HEK293 (cell line): ENCODE measurements at regions not wholly inside any gene's neighbourhood (a gene's known extent, or its start where the extent isn't known, plus 50 kb on each side); places are given as distances from the start of the nearest gene placed in this dataset.

Source experiments
- CTCF ChIA-PET: fragments of 350-600 bp; formaldehyde crosslinking; extraction: SDS; loops from one replicate; lab custom pipeline; 2021; ENCODE audit warnings: antibody characterized with exemption; lab: Yijun Ruan, JAX
- POLR2A ChIA-PET: fragments of 300-600 bp; formaldehyde crosslinking; extraction: SDS; loops from one replicate; lab custom pipeline; 2020; ENCODE audit warnings: antibody characterized with exemption, inconsistent platforms; lab: Yijun Ruan, JAX
- H3K27ac ChIP-seq: fragments of 200-500 bp; sonication (Bioruptor generic); 2 replicates; pipeline ENCODE4 v1.5.1; 2014; ENCODE audit warnings: low read depth, low read length, control low read depth, inconsistent platforms; ENCODE audit errors: extremely low read depth
- H3K36me3 ChIP-seq, 2 experiments: fragments of 200-500 bp in 1 of 2; sonication (Bioruptor generic) in 1 of 2; 1 replicate in 1 of 2; 2 replicates in 1 of 2; pipeline ENCODE4 v1.5.1; 2014 to 2017; ENCODE audit warnings: inconsistent platforms in 2 of 2, low read length in 2 of 2; ENCODE audit not compliant: control insufficient read depth in 2 of 2, insufficient read depth in 1 of 2
- H3K4me1 ChIP-seq: fragments of 200-500 bp; sonication (Bioruptor generic); 2 replicates; pipeline ENCODE4 v1.5.1; 2014; ENCODE audit warnings: mild to moderate bottlenecking, low read length, inconsistent platforms; ENCODE audit not compliant: control insufficient read depth, insufficient read depth
- H3K4me3 ChIP-seq: 2 replicates; pipeline ENCODE4 v1.5.1; 2011; ENCODE audit warnings: low read depth, mild to moderate bottlenecking, control low read depth, low read length, moderate library complexity
- H3K9me3 ChIP-seq: fragments of 200-500 bp; sonication (Bioruptor generic); 2 replicates; pipeline ENCODE4 v1.5.1; 2014; ENCODE audit warnings: low read depth, low read length, inconsistent platforms; ENCODE audit not compliant: control insufficient read depth, insufficient read depth
- EGR2 ChIP-seq: fragments of 450-650 bp; formaldehyde crosslinking; IDR thresholded peaks from 2 replicates; pipeline ENCODE4 v1.5.1; 2016; ENCODE audit warnings: low read depth, missing biosample characterization, missing genetic modification characterization
- GLI2 ChIP-seq: fragments of 450-650 bp; formaldehyde crosslinking; IDR thresholded peaks from 2 replicates; pipeline ENCODE4; 2017; ENCODE audit warnings: missing biosample characterization, missing genetic modification characterization, low read depth, borderline replicate concordance
- GLIS2 ChIP-seq: fragments of 450-650 bp; formaldehyde crosslinking; IDR thresholded peaks from 2 replicates; pipeline ENCODE4 v1.5.1; 2016; ENCODE audit warnings: missing biosample characterization, missing genetic modification characterization
- SCRT1 ChIP-seq: fragments of 450-650 bp; formaldehyde crosslinking; IDR thresholded peaks from 2 replicates; pipeline ENCODE4 v1.5.1; 2016; ENCODE audit warnings: missing biosample characterization, missing genetic modification characterization, borderline replicate concordance
- ZBTB17 ChIP-seq: fragments of 450-650 bp; formaldehyde crosslinking; IDR thresholded peaks from 2 replicates; pipeline ENCODE4 v1.5.1; 2016; ENCODE audit warnings: missing biosample characterization, missing genetic modification characterization
- ZBTB48 ChIP-seq: fragments of 450-650 bp; formaldehyde crosslinking; IDR thresholded peaks from 2 replicates; pipeline ENCODE4 v1.5.1; 2016; ENCODE audit warnings: missing biosample characterization, missing genetic modification characterization
- ZNF112 ChIP-seq: fragments of 450-650 bp; formaldehyde crosslinking; IDR thresholded peaks from 2 replicates; pipeline ENCODE4 v1.5.0; 2017; ENCODE audit warnings: missing biosample characterization, missing genetic modification characterization
- ZNF114 ChIP-seq: fragments of 450-650 bp; formaldehyde crosslinking; IDR thresholded peaks from 2 replicates; pipeline ENCODE4 v1.5.0; 2017; ENCODE audit warnings: missing biosample characterization, missing genetic modification characterization
- ZNF148 ChIP-seq: fragments of 450-650 bp; formaldehyde crosslinking; IDR thresholded peaks from 2 replicates; pipeline ENCODE4 v1.5.0; 2017; ENCODE audit warnings: missing biosample characterization, missing genetic modification characterization, borderline replicate concordance
- ZNF335 ChIP-seq: fragments of 450-650 bp; formaldehyde crosslinking; conservative IDR thresholded peaks from 2 replicates; pipeline ENCODE4 v1.5.1; 2016; ENCODE audit warnings: missing biosample characterization, missing genetic modification characterization
- ZNF391 ChIP-seq: fragments of 450-650 bp; formaldehyde crosslinking; IDR thresholded peaks from 2 replicates; pipeline ENCODE4 v1.5.1; 2016; ENCODE audit warnings: low read depth, missing biosample characterization, missing genetic modification characterization, borderline replicate concordance
- ZNF48 ChIP-seq: fragments of 450-650 bp; formaldehyde crosslinking; IDR thresholded peaks from 2 replicates; pipeline ENCODE4 v1.5.1; 2016; ENCODE audit warnings: missing biosample characterization, missing genetic modification characterization
- ZNF518A ChIP-seq: fragments of 450-650 bp; formaldehyde crosslinking; conservative IDR thresholded peaks from 2 replicates; pipeline ENCODE4 v1.5.1; 2016; ENCODE audit warnings: low read depth, missing biosample characterization, missing genetic modification characterization
- ZNF558 ChIP-seq: fragments of 450-650 bp; formaldehyde crosslinking; IDR thresholded peaks from 2 replicates; pipeline ENCODE4 v1.5.1; 2016; ENCODE audit warnings: missing biosample characterization, missing genetic modification characterization
- ZNF560 ChIP-seq: fragments of 450-650 bp; formaldehyde crosslinking; IDR thresholded peaks from 2 replicates; pipeline ENCODE4 v1.5.1; 2017; ENCODE audit warnings: missing biosample characterization, missing genetic modification characterization, borderline replicate concordance
- ZNF677 ChIP-seq: fragments of 450-650 bp; IDR thresholded peaks from 2 replicates; pipeline ENCODE4 v1.5.0; 2018; ENCODE audit warnings: missing biosample characterization, mild to moderate bottlenecking, missing genetic modification characterization, moderate library complexity

- no peak for TF ChIP-seq ZNF518A (tag by site-specific recombination)
- TF ChIP-seq GLI2 (tag by site-specific recombination), result no peak
- TF ChIP-seq ZNF558 (tag by site-specific recombination), result no peak
- no peak for TF ChIP-seq GLIS2
- no peak for TF ChIP-seq ZNF677 (tag by site-specific recombination)
Observed at GRCh38 chr3:57009367-57009766, 51.1 kb upstream of the SPATA12 start (continued).

GRCh38 chr3:57007521-57008460, 52.7 kb upstream of the SPATA12 start:
- Histone ChIP-seq H3K9me3 (no peaks in the 10 kb centered on the region), H3K4me1 (peaks cover 4% of the 10 kb centered on the region; the same call in 1 of the 2 replicates), H3K27ac (no peak overlapping the region; the same call in 1 of the 2 replicates), H3K36me3 (no peaks in the 10 kb centered on the region), H3K4me3 (no peak overlapping the region)
- TF ChIP-seq ZBTB48 (tag by site-specific recombination) (peak; percentile 75; the same call in 1 of the 2 replicates), ZBTB17 (peak; percentile 40; the same call in 1 of the 2 replicates), ZNF560 (tag by site-specific recombination) (no peak), ZNF148 (no peak), SCRT1 (no peak), ZNF335 (0 out of 2 replicates have a peak, but pooled peaks have one; percentile 38), ZNF391 (no peak), ZNF114 (tag by site-specific recombination) (no peak), EGR2 (tag by site-specific recombination) (no peak), ZNF112 (no peak), ZNF48 (tag by site-specific recombination) (no peak)
- ChIA-PET POLR2A (no interaction called here), CTCF (interaction anchor here (1.4 to 6.7 kb wide), 2 partner anchors 9 to 11 kb away, joined by 3 to 40 read pairs; no protein-coding TSS in a partner anchor)
